ENCODE measurements at regions not wholly inside any gene's neighbourhood (a gene's known extent, or its start where the extent isn't known, plus 50 kb on each side); places are given as distances from the start of the nearest gene placed in this dataset.

GRCh38 chr15:55017635-55018034 is 179.1 kb downstream of the RSL24D1 start:
- no peak for DNase-seq

- DNase-seq, result no peak
Measured at GRCh38 chr15:55016225-55016624, 180.5 kb downstream of the RSL24D1 start.

DNA sequence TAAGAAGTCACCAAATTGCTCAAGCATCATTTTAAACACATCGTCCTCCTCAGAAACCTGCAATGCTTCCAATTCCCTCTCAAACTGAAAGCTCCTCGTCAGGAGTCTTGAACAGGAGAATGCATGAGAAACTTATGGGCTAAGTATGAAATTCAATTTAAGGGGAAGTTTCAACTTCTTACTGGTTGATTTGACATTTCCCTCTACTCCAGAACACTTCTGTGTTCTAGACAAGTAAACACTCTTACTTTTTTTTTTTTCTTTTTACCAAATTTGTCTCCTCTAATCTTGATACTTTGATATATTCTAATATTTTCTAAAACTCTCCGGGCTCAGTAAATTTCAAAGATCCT is 181.7 kb downstream of the RSL24D1 start:
- DNase-seq, result no peak

DNA sequence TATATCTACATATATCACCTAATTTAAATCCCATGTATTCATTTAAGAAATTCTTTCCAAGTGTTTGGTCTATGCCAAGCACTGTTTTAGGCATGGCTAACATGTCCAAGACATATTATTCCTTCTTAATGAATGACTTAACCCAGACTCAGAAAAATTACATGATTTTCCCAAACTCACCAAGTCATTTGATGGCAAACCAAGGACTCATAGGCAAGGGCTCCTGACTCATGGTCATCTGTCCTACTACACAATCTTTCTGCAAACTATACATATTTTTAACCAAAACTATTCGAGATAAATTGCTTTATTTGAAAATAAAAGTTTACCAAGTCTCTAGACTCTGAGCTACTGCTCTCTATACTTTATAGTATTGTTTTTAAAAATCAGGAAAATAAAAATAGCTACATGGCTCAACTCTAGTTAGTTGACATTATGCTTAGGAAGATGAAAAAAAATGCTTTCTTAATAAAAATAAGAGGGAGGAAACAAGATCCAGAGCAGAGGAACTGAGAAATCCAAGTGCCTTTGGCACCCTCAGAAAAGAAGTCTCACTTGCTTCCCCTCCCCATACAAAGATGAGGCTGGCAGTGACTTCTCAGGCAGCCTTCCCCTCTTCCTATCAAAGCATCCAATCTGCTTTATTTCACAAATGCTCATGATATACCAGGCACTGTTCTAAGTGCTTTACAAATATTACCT is 182.2 kb downstream of the RSL24D1 start:
- DNase-seq, result no peak

GRCh38 chr15:55008421-55008820 is 188.3 kb downstream of the RSL24D1 start:
- DNase-seq, result no peak

DNA sequence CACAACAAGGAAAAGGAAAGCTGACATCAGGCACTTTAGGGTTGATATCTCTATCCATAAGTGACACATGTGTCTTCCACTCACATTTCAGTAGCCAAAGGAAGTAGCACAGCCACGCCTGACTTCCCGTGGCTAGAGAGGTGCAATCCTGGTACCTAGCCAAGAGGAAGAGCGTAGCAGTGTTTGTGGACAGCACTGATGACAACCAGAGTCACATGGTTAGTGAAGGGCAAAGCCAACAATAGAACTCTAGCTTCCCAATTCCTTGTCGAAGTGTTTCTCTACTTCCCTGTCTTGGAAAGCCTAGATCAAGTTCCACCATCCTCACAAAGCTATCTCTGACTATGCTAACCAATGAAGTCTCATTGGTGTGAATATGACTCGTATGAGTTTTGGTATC is 189.2 kb downstream of the RSL24D1 start:
- DNase-seq, result no peak

DNA sequence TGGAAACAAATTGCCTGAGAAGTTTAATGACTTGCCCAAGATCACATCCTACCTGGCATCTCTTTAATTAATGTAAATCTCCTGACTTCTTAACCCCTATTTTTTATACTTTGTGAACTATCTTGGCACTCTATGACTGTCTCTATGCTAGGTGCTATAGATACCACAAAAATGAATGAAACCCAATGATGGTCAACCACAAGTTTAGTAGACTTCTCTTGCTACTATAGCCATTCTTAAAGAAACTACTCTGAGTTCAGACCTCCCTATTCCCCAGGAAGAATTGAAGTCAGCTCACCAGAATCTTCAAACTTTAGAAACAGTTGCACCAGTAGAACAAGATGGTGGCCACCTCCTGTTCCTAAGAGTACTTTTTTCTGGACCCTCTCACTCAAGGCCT is 191.1 kb downstream of the RSL24D1 start:
- no peak for DNase-seq

- no peak for DNase-seq
Measured at GRCh38 chr15:55003965-55004873, 192.5 kb downstream of the RSL24D1 start.

DNA sequence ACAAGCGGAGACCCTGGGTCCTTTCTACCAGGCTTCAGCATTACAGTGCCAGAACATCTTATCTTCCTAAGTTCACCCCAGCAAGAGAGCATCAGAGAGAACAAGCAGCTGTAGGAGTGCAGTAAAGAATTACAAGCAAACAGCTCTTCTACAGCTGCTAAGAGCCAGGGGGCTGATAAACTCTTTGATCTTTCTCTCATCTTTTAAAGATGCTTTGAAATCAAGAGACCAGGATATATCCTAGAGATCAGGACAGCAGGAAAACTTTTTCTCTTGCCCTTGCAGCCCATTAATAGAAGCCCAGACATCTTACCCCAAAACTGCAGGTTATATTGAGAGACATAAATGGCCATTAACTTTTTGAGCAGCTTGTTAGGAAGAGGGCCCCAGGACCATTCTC is 198.1 kb downstream of the RSL24D1 start:
- no peak for DNase-seq

GRCh38 chr15:54990793-54991192 is 205.9 kb downstream of the RSL24D1 start:
- no peak for DNase-seq

- DNase-seq, result no peak
Measured at GRCh38 chr15:54987881-54988280, 208.9 kb downstream of the RSL24D1 start.

GRCh38 chr15:54979964-54980363 is 216.8 kb downstream of the RSL24D1 start:
- DNase-seq, result no peak

DNA sequence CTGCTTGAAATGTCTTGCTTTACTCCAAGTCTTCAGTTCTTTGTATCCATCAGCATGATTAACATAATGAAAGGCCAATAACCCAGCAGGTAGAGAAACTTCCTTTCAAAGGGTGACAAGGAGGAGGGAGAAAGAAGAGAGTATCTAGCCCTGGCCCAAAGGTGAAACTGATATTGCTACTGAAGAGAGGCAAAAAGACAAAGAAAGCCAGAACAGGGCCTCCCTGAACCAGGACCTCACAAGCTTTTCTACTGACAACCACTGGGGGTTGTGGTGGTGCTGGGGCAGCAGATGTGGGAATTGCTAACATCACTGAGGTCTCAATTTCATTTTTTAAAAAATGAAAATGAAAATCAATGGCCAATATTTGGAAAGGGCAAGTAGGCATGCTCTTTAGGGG is 234.1 kb downstream of the RSL24D1 start:
- DNase-seq, result no peak

DNA sequence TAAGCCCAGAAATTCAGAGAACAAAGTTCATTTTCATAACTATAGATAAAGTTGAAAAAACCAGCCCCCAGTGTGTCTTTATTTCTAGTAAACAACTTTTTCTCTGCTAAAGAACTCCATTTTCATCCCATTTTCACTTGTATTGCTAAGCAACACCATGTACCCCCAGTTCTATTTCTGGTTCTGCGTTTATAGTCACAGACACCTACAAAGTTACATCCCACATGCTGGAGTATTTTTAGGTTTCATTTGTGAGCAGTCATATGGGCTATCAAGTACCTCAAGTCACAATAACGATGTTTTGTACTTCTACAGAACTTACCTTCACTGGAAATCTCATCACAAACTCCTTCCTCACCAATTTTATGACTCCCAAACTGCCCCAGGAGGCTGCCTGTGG is 236.5 kb downstream of the RSL24D1 start:
- no peak for DNase-seq

DNA sequence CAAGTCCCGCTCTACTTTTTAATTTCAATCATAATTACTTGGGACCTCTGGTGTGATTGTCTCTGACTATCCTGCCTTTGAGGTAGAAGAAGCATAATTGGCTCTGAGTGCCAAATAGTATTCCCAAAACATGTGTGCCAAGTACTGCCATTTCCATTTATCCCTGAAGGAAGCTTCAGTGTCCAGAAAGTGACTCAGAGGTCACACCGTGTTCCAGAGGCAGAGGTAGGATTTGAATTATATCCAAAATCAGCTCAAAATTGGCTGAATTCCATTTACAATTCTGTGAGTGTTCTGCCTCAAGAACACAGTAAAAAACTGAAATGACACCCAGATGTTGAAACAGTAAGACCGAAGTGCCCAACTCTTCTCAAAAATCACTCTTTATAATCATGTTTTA is 255.3 kb downstream of the RSL24D1 start:
- no peak for DNase-seq

DNA sequence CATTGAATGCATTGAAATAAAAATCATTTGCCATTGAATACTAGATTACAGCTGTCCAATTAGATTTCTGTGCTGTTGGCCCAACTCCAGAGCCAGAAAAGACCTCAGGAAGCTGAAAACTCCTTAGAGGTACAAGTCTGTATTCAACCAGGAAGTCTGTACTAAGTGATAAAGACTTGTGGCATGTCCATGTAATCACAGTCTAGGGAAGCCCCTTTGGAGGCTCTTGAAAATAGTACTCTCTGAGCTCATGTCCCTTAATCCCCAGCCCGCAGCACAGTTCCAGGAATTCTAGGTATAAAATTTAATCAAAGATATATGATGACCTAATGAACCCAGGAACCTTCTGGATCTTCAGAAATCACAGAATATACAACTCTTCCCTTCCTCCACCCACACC is 279.4 kb downstream of the RSL24D1 start:
- DNase-seq, result no peak

- DNase-seq, result no peak
Measured at GRCh38 chr15:54915380-54915779, 281.4 kb downstream of the RSL24D1 start.

GRCh38 chr15:54884312-54884711 is 312.4 kb downstream of the RSL24D1 start:
- no peak for DNase-seq

DNA sequence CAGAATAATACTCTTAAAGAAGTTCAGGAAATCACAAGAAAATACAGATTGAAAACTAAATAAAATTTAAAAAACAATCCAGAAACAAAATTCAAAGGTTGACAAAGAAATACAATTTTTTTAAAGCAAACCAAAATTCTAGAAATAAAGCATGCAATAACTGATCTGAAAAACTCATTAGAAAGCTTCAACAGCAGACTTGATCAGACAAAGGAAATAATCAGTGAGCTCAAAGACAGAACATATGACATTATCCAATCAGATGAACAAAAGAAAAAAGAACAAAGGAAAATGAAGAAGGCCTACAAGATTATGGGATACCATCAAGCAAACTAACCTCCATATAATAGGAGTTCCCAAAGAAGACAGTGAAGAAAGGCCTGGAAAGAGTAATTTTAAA is 336.8 kb downstream of the RSL24D1 start:
- no peak for DNase-seq

DNA sequence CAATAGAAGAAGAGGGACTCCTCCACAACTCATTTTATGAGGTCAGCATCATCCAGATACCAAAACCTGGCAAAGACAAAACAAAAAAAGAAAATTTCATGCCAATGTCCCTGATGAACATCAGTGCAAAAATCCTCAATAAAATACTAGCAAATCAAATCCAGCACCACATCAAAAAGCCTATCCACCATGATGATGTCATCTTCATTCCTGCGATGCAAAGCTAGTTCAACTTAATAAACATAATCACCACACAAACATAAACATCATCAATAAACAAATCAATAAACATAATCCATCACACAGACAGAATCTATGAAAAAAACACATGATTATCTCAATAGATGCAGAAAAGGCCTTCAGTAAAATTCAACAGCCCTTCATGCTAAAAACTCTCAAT is 342.1 kb downstream of the RSL24D1 start:
- DNase-seq, result no peak

DNA sequence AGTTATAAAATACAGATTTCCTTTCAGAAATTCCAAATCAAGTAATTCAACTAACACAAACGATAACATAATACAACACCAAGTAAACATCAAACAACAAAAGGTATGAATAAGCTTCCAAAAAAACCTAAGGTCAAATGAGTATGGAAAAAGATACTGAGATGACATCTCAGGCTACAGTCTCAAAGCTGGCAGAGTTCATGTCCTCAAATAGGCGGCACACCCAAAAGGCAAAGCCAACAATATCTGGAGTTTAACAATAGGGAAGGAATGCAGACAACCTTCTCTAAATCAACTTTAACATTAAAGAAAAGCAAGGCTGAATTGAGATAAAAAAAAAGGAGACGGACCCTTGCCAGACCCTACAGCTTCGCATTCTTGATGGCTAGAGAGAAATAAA is 346.6 kb downstream of the RSL24D1 start:
- no peak for DNase-seq

- no peak for DNase-seq
Measured at GRCh38 chr15:54843006-54843405, 353.7 kb downstream of the RSL24D1 start.

DNA sequence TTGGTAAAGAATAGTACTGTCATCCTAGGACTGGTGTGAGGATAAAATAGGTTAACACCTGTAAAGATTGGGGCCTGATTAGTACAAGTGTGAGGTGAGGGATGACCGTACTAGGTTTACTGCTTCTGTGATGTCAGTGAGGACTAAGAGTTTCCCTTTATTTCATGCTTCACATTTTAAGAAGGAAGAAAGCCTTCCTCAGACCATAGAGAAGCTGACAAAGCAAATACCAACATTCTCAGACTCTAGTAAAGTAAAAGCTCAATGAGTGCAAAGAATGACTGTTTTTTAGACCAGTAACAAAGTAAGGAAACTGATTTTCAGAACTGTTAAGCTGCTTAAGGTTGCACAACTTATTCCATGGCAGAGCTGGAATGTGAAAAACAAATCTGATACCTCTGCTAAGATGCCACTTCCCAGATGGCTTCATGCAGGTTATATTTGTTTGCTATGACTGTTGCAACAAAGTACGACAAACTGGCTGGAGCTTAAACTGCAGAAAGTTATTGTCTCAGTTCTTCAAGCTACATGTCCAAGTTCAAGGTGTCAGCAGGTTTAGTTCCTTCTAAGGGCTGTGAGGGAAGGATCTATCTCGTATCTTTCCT is 354.9 kb downstream of the RSL24D1 start:
- no peak for DNase-seq

Data from RPMI8226 (cell line).